Mucosa of descending colon (tissue), 3 donors: ENCODE measurements at regions not wholly inside any gene's neighbourhood (a gene's known extent, or its start where the extent isn't known, plus 50 kb on each side); places are given as distances from the start of the nearest gene placed in this dataset.

Source experiments
- ATAC-seq: fragments of 200-7000 bp; cut with Tn5 transposase; one replicate; pipeline ENCODE4 v1.9.1; 2020; ENCODE audit warnings: mild to moderate bottlenecking, moderate library complexity
- DNase-seq, 3 donors: peaks; one replicate each; pipeline ENCODE4 v3.0.0-alpha.2; 2020
- H3K36me3 ChIP-seq: fragments of 200-600 bp; one replicate; pipeline ENCODE4 v1.8.0; 2021; ENCODE audit warnings: low read depth, mild to moderate bottlenecking
- H3K4me1 ChIP-seq: fragments of 200-600 bp; one replicate; pipeline ENCODE4 v1.8.0; 2021; ENCODE audit warnings: low read depth, mild to moderate bottlenecking
- H3K4me3 ChIP-seq: fragments of 200-600 bp; one replicate; pipeline ENCODE4 v1.8.0; 2021; ENCODE audit warnings: mild to moderate bottlenecking
- H3K9me3 ChIP-seq: fragments of 200-600 bp; one replicate; pipeline ENCODE4 v1.8.0; 2021; ENCODE audit warnings: mild to moderate bottlenecking
- CTCF ChIP-seq: fragments of 200-600 bp; IDR thresholded peaks from one replicate; pipeline ENCODE4 v1.8.0; 2022; ENCODE audit warnings: antibody characterized with exemption, mild to moderate bottlenecking
- intact Hi-C, 2 donors: fragments of 100-400 bp; cut with DNase I in 1 of 2; cut with micrococcal nuclease in 1 of 2; formaldehyde crosslinking; loops; one replicate each; pipeline versions ENCODE4 v1.11.0 to v1.11.1; 2022; cut with DNase I, micrococcal nuclease
- donor health status: DM: no; HTN: no; CAD: no; lungs with moderate emphysema.
- donor health status: DM: no; HTN: no; CAD: no.
- donor health status: DM: no; HTN: yes; CAD: no.

GRCh38 chr1:55311057-55311641, 96.0 kb upstream of the USP24 start:
- intact Hi-C loops: no loop called here
- no peaks in the 10 kb centered on the region for H3K36me3 ChIP-seq
- DNase-seq: peak in 1 of 3 donors; percentile 16
- H3K4me1 ChIP-seq: no peaks in the 10 kb centered on the region
- no peaks in the 10 kb centered on the region for H3K9me3 ChIP-seq
- no peak for ATAC-seq
- TF ChIP-seq CTCF: no peak
- H3K4me3 ChIP-seq: no peak overlapping the region

- TF ChIP-seq CTCF: no peak
- Histone ChIP-seq H3K4me1 (no peaks in the 10 kb centered on the region), H3K36me3 (no peaks in the 10 kb centered on the region), H3K4me3 (no peak overlapping the region), H3K9me3 (no peaks in the 10 kb centered on the region)
- intact Hi-C loops: no loop called here
- DNase-seq: no peak
- ATAC-seq: peak; percentile 36
Measured at GRCh38 chr1:55310505-55310971, 95.4 kb upstream of the USP24 start.

- intact Hi-C loops: no loop called here
- no peaks in the 10 kb centered on the region for H3K36me3 ChIP-seq
- H3K9me3 ChIP-seq: no peaks in the 10 kb centered on the region
- no peak for TF ChIP-seq CTCF
- no peaks in the 10 kb centered on the region for H3K4me1 ChIP-seq
- no peak overlapping the region for H3K4me3 ChIP-seq
- DNase-seq (no peak), ATAC-seq (no peak)
Measured at GRCh38 chr1:55309786-55310504, 94.8 kb upstream of the USP24 start.

- intact Hi-C loops: no loop called here
- ATAC-seq: peak; percentile 30
- DNase-seq: no peak
Measured at GRCh38 chr1:55309053-55309452, 93.9 kb upstream of the USP24 start.

GRCh38 chr1:55305735-55306134, 90.6 kb upstream of the USP24 start:
- H3K4me3 ChIP-seq: no peak overlapping the region

More at GRCh38 chr1:55309053-55309452, 93.9 kb upstream of the USP24 start:
- Histone ChIP-seq H3K36me3 (no peaks in the 10 kb centered on the region), H3K4me3 (no peak overlapping the region), H3K9me3 (no peaks in the 10 kb centered on the region), H3K4me1 (no peaks in the 10 kb centered on the region)
- no peak for TF ChIP-seq CTCF

More at GRCh38 chr1:55305735-55306134, 90.6 kb upstream of the USP24 start:
- Histone ChIP-seq H3K36me3 (no peaks in the 10 kb centered on the region), H3K9me3 (no peaks in the 10 kb centered on the region), H3K4me1 (no peaks in the 10 kb centered on the region)
- intact Hi-C loops: no loop called here
- ATAC-seq: no peak
- no peak for TF ChIP-seq CTCF
- no peak for DNase-seq
